Stomach (tissue), 8 donors: ENCODE measurements at regions not wholly inside any gene's neighbourhood (a gene's known extent, or its start where the extent isn't known, plus 50 kb on each side); places are given as distances from the start of the nearest gene placed in this dataset.

Source experiments
- DNase-seq, 2 donors: peaks; one replicate each; pipeline versions ENCODE4 v3.0.0 to v3.0.0-alpha.2; 2013 to 2019
- H3K27ac ChIP-seq, 5 donors: fragments of 200-600 bp in 4 of 5; sonication (generic) in 4 of 5; one replicate each; pipeline ENCODE4 v1.5.1; 2013 to 2019; ENCODE audit warnings: mild to moderate bottlenecking in 1 of 5, moderate library complexity in 1 of 5
- H3K27me3 ChIP-seq, 3 donors: fragments of 200-600 bp; sonication (generic); one replicate each; pipeline ENCODE4 v1.5.1; 2017 to 2019; ENCODE audit warnings: mixed run types in 1 of 3
- H3K36me3 ChIP-seq, 4 donors: fragments of 200-600 bp; sonication (generic); 1 replicate in 3 of 4; 2 replicates in 1 of 4; pipeline ENCODE4 v1.5.1; 2016 to 2019
- H3K4me1 ChIP-seq, 4 donors: fragments of 200-600 bp; sonication (generic); one replicate each; pipeline ENCODE4 v1.5.1; 2016 to 2019
- H3K4me3 ChIP-seq, 4 donors: fragments of 200-600 bp; sonication (generic) in 3 of 4; one replicate each; pipeline ENCODE4 v1.5.1; 2016 to 2019; ENCODE audit warnings: mild to moderate bottlenecking in 1 of 4
- H3K9me3 ChIP-seq, 4 donors: fragments of 200-600 bp; sonication (generic); one replicate each; pipeline ENCODE4 v1.5.1; 2016 to 2019
- EP300 ChIP-seq: sonication (generic); formaldehyde crosslinking; IDR thresholded peaks from one replicate; pipeline ENCODE4 v1.6.1; 2017; ENCODE audit warnings: antibody characterized with exemption
- POLR2A ChIP-seq, 4 donors: fragments of 450-650 bp; IDR thresholded peaks; one replicate each; pipeline ENCODE4 v1.6.1; 2016; ENCODE audit warnings: antibody characterized with exemption in 4 of 4, control low read depth in 2 of 4, mild to moderate bottlenecking in 1 of 4, moderate library complexity in 1 of 4
- POLR2AphosphoS5 ChIP-seq, 3 donors: sonication (generic); formaldehyde crosslinking; IDR thresholded peaks; one replicate each; pipeline ENCODE4 v1.6.1; 2016; ENCODE audit warnings: antibody characterized with exemption in 3 of 3
- WGBS, 5 donors: extraction: QIAGEN DNeasy Blood & Tissue Kit in 3 of 5; methylation state at CpG; one replicate each; pipeline versions ENCODE4 v1.1.5 to v1.1.7; 2013 to 2018; 5-methylcytosine and 5-hydroxymethylcytosine counted together
- intact Hi-C: fragments of 100-400 bp; cut with DNase I; formaldehyde crosslinking; loops from one replicate; pipeline ENCODE4 v1.15.1; 2023; ENCODE audit warnings: low total_unique reads
- TF ChIP-seq, protein P1 (sequence below), 7 experiments: fragments of 450-650 bp in 4 of 7; fragments of 200-600 bp in 3 of 7; sonication (generic) in 3 of 7; IDR thresholded peaks; one replicate each; pipeline ENCODE4 v1.5.1; 2016 to 2019; ENCODE audit warnings: antibody characterized with exemption in 7 of 7, control low read depth in 2 of 7, mild to moderate bottlenecking in 1 of 7
- donor health status: healthy with polysubstance abuse.
- donor health status: Bipolar disorder and iron deficiency.
- donor health status: healthy.

DNA sequence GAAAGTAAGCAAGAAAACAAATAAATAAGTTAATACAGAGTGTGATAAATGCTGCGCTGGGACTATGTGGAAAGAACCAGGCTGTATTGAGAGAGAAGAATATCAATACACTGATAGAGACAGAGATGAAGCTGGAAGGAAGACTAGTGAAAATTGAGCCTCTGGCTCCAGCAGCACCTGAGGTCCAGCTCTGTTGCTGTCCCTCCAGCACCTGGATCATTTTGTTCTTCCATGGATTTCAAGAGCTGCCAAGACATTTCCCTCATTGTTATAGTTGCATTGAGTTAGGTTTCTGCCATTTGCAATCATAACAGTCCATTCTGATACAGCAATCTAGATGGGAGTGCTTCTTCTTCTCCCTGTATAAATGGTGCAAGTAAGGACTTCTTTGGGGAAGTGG is 242.7 kb upstream of the FGGY start:
- H3K27ac ChIP-seq: peak overlapping the region in 1 of 5 donors; percentile 63
- H3K36me3 ChIP-seq: no peaks in the 10 kb centered on the region
- intact Hi-C loops: no loop called here
- WGBS, 5 donors: 89 to 93% (median 92%) methylated on average over 1 of the region's 1 CpG
- H3K4me3 ChIP-seq: no peak overlapping the region
- DNase-seq: no peak
- H3K4me1 ChIP-seq: peaks cover 24 to 66% (median 44%) of the 10 kb centered on the region in 4 donors
- H3K9me3 ChIP-seq: no peaks in the 10 kb centered on the region
- TF ChIP-seq EP300 (no peak), POLR2AphosphoS5 (IDR thresholded peaks at IDR 0.05) (no peak), POLR2A (IDR thresholded peaks at IDR 0.05) (no peak)
- TF ChIP-seq, protein P1, sequence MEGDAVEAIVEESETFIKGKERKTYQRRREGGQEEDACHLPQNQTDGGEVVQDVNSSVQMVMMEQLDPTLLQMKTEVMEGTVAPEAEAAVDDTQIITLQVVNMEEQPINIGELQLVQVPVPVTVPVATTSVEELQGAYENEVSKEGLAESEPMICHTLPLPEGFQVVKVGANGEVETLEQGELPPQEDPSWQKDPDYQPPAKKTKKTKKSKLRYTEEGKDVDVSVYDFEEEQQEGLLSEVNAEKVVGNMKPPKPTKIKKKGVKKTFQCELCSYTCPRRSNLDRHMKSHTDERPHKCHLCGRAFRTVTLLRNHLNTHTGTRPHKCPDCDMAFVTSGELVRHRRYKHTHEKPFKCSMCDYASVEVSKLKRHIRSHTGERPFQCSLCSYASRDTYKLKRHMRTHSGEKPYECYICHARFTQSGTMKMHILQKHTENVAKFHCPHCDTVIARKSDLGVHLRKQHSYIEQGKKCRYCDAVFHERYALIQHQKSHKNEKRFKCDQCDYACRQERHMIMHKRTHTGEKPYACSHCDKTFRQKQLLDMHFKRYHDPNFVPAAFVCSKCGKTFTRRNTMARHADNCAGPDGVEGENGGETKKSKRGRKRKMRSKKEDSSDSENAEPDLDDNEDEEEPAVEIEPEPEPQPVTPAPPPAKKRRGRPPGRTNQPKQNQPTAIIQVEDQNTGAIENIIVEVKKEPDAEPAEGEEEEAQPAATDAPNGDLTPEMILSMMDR (IDR thresholded peaks at IDR 0.05): no peak
- no peaks in the 10 kb centered on the region for H3K27me3 ChIP-seq

DNA sequence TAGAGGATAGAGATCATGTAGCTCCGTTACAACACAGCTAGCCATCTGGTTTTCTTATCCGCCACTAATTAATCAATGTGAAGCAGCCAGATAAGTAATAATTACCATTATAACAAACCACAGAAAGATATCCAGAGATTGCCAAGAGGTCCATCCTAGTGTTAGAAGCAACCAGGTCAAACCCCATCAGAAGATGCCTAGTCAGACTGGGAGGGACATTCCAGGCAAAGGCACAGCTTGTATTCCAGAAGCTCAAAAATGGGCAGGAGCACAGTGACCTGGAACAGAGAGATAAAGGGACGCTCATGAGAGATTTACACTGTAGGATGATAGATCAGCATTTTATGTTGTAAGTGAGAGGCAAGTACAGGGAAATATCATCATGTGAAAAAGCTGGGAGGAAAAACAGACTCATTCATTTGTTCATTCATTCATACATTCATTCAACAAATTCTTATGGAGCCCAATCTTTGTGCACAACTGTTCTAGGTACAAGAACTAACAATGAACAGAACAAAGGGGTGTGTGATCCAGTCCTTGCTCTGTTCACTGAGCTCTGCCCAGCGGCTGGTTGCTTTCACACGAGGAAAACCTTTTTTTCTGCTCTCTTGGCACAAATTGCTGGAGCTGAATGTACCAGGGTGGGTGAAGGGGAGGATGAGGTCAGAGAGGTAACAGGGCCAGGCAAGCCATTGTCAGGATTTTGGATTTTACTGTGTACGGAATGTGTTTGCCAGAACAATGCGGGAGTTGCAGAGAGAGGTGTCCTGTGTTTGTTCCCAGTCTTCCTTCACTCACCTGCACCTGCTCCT is 240.8 kb upstream of the FGGY start:
- H3K4me1 ChIP-seq: peaks cover 24 to 66% (median 44%) of the 10 kb centered on the region in 4 donors
- TF ChIP-seq, protein P1 (IDR thresholded peaks at IDR 0.05): no peak
- TF ChIP-seq POLR2AphosphoS5 (IDR thresholded peaks at IDR 0.05): no peak
- no peak for TF ChIP-seq POLR2A (IDR thresholded peaks at IDR 0.05)
- TF ChIP-seq EP300: no peak
- peak overlapping the region in 1 of 4 donors; percentile 1 for H3K4me3 ChIP-seq
- WGBS, 5 donors: 39 to 58% (median 45%) methylated on average over 7 of the region's 7 CpGs
- H3K27me3 ChIP-seq: no peaks in the 10 kb centered on the region
- H3K27ac ChIP-seq: peak overlapping the region; percentile 42 to 80 (median 71)
- intact Hi-C loops: no loop called here
- no peaks in the 10 kb centered on the region for H3K9me3 ChIP-seq
- peak; percentile 36 to 52 for DNase-seq
- no peaks in the 10 kb centered on the region for H3K36me3 ChIP-seq

DNA sequence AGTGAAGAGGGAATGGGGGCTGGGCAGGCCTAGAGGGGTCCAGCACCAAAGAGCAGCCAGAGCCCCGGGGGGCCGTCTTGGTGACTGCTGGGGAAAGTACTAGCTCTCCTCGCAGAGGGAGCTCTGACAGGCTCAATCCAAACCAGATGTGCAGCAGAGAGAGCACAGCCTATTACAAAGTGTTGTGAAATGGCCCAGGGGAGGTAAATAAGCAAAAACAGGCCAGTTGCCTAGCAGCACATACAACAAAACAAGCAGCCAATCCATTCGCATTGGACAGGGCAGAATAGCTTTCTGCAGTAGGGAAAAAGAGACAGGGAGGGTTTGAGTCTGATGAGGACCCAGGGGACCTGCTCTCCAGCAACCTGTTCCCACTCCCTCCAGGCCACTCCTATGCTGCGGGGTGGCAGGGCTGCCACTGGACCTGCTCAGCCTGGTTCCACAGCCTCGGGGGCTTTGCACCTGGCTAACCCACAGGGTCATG is 239.6 kb upstream of the FGGY start:
- intact Hi-C loops: no loop called here
- H3K9me3 ChIP-seq: no peaks in the 10 kb centered on the region
- TF ChIP-seq POLR2AphosphoS5 (IDR thresholded peaks at IDR 0.05) (peak; percentile 78 to 91 (median 88)), EP300 (peak; percentile 31), POLR2A (IDR thresholded peaks at IDR 0.05) (no peak)
- TF ChIP-seq, protein P1 (IDR thresholded peaks at IDR 0.05): no peak
- 34 to 53% (median 44%) methylated on average over 6 of the region's 6 CpGs for WGBS, 5 donors
- no peaks in the 10 kb centered on the region for H3K27me3 ChIP-seq
- no peaks in the 10 kb centered on the region for H3K36me3 ChIP-seq
- H3K4me3 ChIP-seq: peak overlapping the region in 2 of 4 donors; percentile 1 to 17
- H3K27ac ChIP-seq: peak overlapping the region; percentile 20 to 80 (median 71)
- H3K4me1 ChIP-seq: peaks cover 30 to 70% (median 52%) of the 10 kb centered on the region in 4 donors
- peak; percentile 56 to 96 for DNase-seq

DNA sequence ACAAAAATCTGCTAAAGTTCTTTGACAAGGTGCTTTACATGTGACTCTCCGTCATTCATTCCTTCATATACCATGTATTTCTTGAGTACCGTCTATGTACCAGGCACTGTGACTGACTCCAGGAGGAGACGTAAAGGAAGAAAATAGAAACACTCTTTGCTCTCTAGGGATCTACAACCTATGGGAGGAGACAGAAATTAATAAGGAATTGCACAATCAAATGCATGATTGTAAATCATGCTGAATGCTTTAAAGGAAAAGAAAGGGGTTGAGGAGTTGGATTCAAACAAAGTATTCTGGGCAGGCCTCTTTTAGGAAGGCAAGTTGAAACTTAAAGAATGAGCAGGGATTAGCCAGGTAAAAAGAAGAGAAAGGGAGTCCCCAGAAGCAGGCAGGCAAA is 239.1 kb upstream of the FGGY start:
- H3K36me3 ChIP-seq: no peaks in the 10 kb centered on the region
- no peaks in the 10 kb centered on the region for H3K9me3 ChIP-seq
- WGBS, 5 donors: 78 to 88% (median 87%) methylated on average over 3 of the region's 3 CpGs
- no peaks in the 10 kb centered on the region for H3K27me3 ChIP-seq
- intact Hi-C loops: no loop called here
- TF ChIP-seq EP300 (no peak), POLR2A (IDR thresholded peaks at IDR 0.05) (no peak), POLR2AphosphoS5 (IDR thresholded peaks at IDR 0.05) (no peak)
- TF ChIP-seq, protein P1 (IDR thresholded peaks at IDR 0.05): no peak
- peak overlapping the region in 3 of 5 donors; percentile 71 to 80 (median 76) for H3K27ac ChIP-seq
- H3K4me1 ChIP-seq: peaks cover 29 to 70% (median 55%) of the 10 kb centered on the region in 4 donors
- DNase-seq: no peak
- H3K4me3 ChIP-seq: peak overlapping the region in 1 of 4 donors; percentile 17
